Transverse colon (tissue), 4 donors: ENCODE measurements at regions not wholly inside any gene's neighbourhood (a gene's known extent, or its start where the extent isn't known, plus 50 kb on each side); places are given as distances from the start of the nearest gene placed in this dataset.

Source experiments
- DNase-seq: peaks from one replicate; pipeline ENCODE4 v3.0.0-alpha.2; 2019
- H3K27ac ChIP-seq, 4 donors: fragments of 200-600 bp; sonication (generic); 2 replicates each; pipeline ENCODE4 v1.5.1; 2016 to 2018; ENCODE audit warnings: inconsistent platforms in 4 of 4
- H3K27me3 ChIP-seq: fragments of 200-600 bp; sonication (generic); 2 replicates; pipeline ENCODE4 v1.5.1; 2017; ENCODE audit warnings: inconsistent platforms
- H3K36me3 ChIP-seq, 4 donors: fragments of 200-600 bp; sonication (generic); 2 replicates each; pipeline ENCODE4 v1.5.1; 2017 to 2019; ENCODE audit warnings: inconsistent platforms in 4 of 4
- H3K4me1 ChIP-seq, 4 donors: fragments of 200-600 bp; sonication (generic); 2 replicates each; pipeline ENCODE4 v1.5.1; 2017 to 2020; ENCODE audit warnings: inconsistent platforms in 4 of 4
- H3K4me3 ChIP-seq, 4 donors: fragments of 200-600 bp; sonication (generic); 1 replicate in 1 of 4; 2 replicates in 3 of 4; pipeline versions ENCODE4 v1.5.1 to v1.6.1; 2017 to 2019; ENCODE audit warnings: inconsistent platforms in 4 of 4
- H3K9me3 ChIP-seq, 2 donors: fragments of 200-600 bp; sonication (generic); 2 replicates each; pipeline ENCODE4 v1.5.1; 2017 to 2019; ENCODE audit warnings: inconsistent platforms in 2 of 2
- EP300 ChIP-seq: sonication (generic); formaldehyde crosslinking; IDR thresholded peaks from one replicate; pipeline ENCODE4 v1.6.1; 2017; ENCODE audit warnings: antibody characterized with exemption, low read depth
- POLR2A ChIP-seq: fragments of 450-650 bp; IDR thresholded peaks from one replicate; pipeline ENCODE4 v1.6.1; 2016; ENCODE audit warnings: antibody characterized with exemption, mild to moderate bottlenecking, moderate library complexity
- POLR2AphosphoS5 ChIP-seq, 3 donors: sonication (generic); formaldehyde crosslinking; IDR thresholded peaks; one replicate each; pipeline ENCODE4 v1.6.1; 2016; ENCODE audit warnings: antibody characterized with exemption in 3 of 3
- WGBS, 2 donors: methylation state at CpG; one replicate each; pipeline ENCODE4 v1.1.5; 2018; ENCODE audit warnings: low coverage in 1 of 2; 5-methylcytosine and 5-hydroxymethylcytosine counted together
- in situ Hi-C, 4 donors: fragments of 200-750 bp; cut with MboI; loops; one replicate each; pipeline versions ENCODE4 v1.15.0 to v1.15.1; 2017; ENCODE audit warnings: low sequenced_read_pairs in 3 of 4, low pct_ligation_motif_present in 1 of 4, low pct_unique_long_range_greater_than_20kb in 1 of 4
- intact Hi-C: fragments of 100-400 bp; cut with DNase I; formaldehyde crosslinking; loops from one replicate; pipeline ENCODE4 v1.15.1; 2023; ENCODE audit warnings: low total_unique reads
- TF ChIP-seq, protein P1 (sequence below), 5 experiments: fragments of 200-600 bp in 3 of 5; fragments of 450-650 bp in 2 of 5; sonication (generic) in 3 of 5; IDR thresholded peaks; 1 replicate in 2 of 5; 2 replicates in 3 of 5; pipeline ENCODE4 v1.5.1; 2016 to 2017; ENCODE audit warnings: antibody characterized with exemption in 5 of 5, inconsistent platforms in 3 of 5, mild to moderate bottlenecking in 2 of 5, moderate library complexity in 1 of 5

DNA sequence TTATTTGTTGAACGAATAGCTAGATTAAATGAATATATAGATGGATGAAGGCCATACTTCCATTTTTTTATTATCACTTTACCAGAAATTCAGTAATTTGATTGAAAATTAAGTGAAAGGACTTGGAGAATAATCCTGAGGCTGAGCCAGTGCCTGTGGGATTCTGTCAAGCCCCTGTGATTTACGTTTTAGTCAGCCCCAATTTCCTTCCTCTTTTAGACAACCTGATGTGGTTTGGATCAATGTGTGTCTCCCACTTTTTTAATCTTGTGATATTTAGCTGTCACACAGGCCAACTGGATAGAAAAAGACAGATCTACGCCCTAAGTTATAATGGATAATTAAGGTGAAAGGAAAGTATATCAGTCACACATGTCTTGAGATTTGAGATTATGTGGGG, 188.8 kb downstream of the EDN1 start:
- Histone ChIP-seq H3K36me3 (no peaks in the 10 kb centered on the region), H3K4me3 (no peak overlapping the region), H3K27me3 (no peaks in the 10 kb centered on the region), H3K27ac (no peak overlapping the region), H3K4me1 (peaks cover 0 to 7% (median 0%) of the 10 kb centered on the region in 4 donors), H3K9me3 (no peaks in the 10 kb centered on the region)
- intact Hi-C loops (no loop called here), in situ Hi-C loops (no loop called here)
- WGBS, 2 donors: 74 to 85% methylated on average over 3 of the region's 3 CpGs
- no peak for DNase-seq
- TF ChIP-seq POLR2A (no peak), POLR2AphosphoS5 (IDR thresholded peaks at IDR 0.05) (no peak), EP300 (no peak)
- TF ChIP-seq, protein P1, sequence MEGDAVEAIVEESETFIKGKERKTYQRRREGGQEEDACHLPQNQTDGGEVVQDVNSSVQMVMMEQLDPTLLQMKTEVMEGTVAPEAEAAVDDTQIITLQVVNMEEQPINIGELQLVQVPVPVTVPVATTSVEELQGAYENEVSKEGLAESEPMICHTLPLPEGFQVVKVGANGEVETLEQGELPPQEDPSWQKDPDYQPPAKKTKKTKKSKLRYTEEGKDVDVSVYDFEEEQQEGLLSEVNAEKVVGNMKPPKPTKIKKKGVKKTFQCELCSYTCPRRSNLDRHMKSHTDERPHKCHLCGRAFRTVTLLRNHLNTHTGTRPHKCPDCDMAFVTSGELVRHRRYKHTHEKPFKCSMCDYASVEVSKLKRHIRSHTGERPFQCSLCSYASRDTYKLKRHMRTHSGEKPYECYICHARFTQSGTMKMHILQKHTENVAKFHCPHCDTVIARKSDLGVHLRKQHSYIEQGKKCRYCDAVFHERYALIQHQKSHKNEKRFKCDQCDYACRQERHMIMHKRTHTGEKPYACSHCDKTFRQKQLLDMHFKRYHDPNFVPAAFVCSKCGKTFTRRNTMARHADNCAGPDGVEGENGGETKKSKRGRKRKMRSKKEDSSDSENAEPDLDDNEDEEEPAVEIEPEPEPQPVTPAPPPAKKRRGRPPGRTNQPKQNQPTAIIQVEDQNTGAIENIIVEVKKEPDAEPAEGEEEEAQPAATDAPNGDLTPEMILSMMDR (IDR thresholded peaks at IDR 0.05): no peak

DNA sequence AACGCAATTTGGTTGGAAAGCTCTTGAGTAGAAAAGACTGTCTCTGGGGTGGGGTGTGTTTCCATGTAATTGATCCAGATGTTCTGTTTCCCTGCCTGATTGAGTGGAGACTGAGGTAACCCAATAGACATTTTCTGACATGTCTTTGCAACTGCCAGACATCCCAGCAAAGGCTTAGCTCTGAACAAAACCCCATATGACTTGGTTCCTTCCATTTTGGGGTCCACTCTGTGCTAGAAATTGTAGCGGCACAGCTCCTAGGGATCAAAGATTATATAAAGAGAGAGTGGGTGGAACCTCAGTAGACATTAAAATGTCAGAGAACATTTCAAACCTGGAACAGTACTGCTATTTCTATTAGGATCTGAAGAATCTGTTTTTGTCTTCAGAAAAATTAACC, 189.3 kb downstream of the EDN1 start:
- in situ Hi-C loops (no loop called here), intact Hi-C loops (no loop called here)
- TF ChIP-seq POLR2AphosphoS5 (IDR thresholded peaks at IDR 0.05) (no peak), POLR2A (no peak), EP300 (no peak)
- TF ChIP-seq, protein P1 (IDR thresholded peaks at IDR 0.05): no peak
- no peak for DNase-seq
- Histone ChIP-seq H3K9me3 (no peaks in the 10 kb centered on the region), H3K36me3 (no peaks in the 10 kb centered on the region), H3K27ac (no peak overlapping the region), H3K4me1 (peaks cover 0 to 7% (median 0%) of the 10 kb centered on the region in 4 donors), H3K4me3 (no peak overlapping the region), H3K27me3 (no peaks in the 10 kb centered on the region)
- 92 to 95% methylated on average over 2 of the region's 2 CpGs for WGBS, 2 donors

GRCh38 chr6:12479881-12480280, 189.7 kb downstream of the EDN1 start:
- Histone ChIP-seq H3K4me1 (peaks cover 0 to 7% (median 0%) of the 10 kb centered on the region in 4 donors), H3K27ac (no peak overlapping the region), H3K36me3 (no peaks in the 10 kb centered on the region), H3K4me3 (no peak overlapping the region), H3K9me3 (no peaks in the 10 kb centered on the region), H3K27me3 (no peaks in the 10 kb centered on the region)
- WGBS, 2 donors: 49 to 66% methylated on average over 2 of the region's 2 CpGs
- no peak for DNase-seq
- in situ Hi-C loops: no loop called here
- TF ChIP-seq POLR2AphosphoS5 (IDR thresholded peaks at IDR 0.05) (no peak), EP300 (no peak), POLR2A (no peak)
- TF ChIP-seq, protein P1 (IDR thresholded peaks at IDR 0.05): no peak
- intact Hi-C loops: no loop called here

GRCh38 chr6:12480379-12480778, 190.2 kb downstream of the EDN1 start:
- 62 to 69% methylated on average over 3 of the region's 3 CpGs for WGBS, 2 donors

More at GRCh38 chr6:12480379-12480778, 190.2 kb downstream of the EDN1 start:
- TF ChIP-seq, protein P1 (IDR thresholded peaks at IDR 0.05): no peak
- TF ChIP-seq EP300 (no peak), POLR2AphosphoS5 (IDR thresholded peaks at IDR 0.05) (no peak), POLR2A (no peak)
- no peak overlapping the region for H3K27ac ChIP-seq
- no peaks in the 10 kb centered on the region for H3K36me3 ChIP-seq
- in situ Hi-C loops: no loop called here
- no peak overlapping the region for H3K4me3 ChIP-seq
- H3K9me3 ChIP-seq: no peaks in the 10 kb centered on the region
- peaks cover 0 to 3% (median 0%) of the 10 kb centered on the region in 4 donors for H3K4me1 ChIP-seq
- no peaks in the 10 kb centered on the region for H3K27me3 ChIP-seq
- intact Hi-C loops: no loop called here
- DNase-seq: no peak
